PC-3 (cell line): ENCODE measurements at regions not wholly inside any gene's neighbourhood (a gene's known extent, or its start where the extent isn't known, plus 50 kb on each side); places are given as distances from the start of the nearest gene placed in this dataset.

ENCODE experiments used
- ATAC-seq: fragments of 200-7000 bp; cut with Tn5 transposase; 2 replicates; pipeline ENCODE4 v1.9.1; 2020; ENCODE audit warnings: mild to moderate bottlenecking, moderate library complexity
- BruUV-seq: library from RNA; stranded (reverse); fragments of 400-500 nt; replicated peaks from 2 replicates; lab custom pipeline; 2021; lab: Mats Ljungman, UMichigan
- CTCF ChIA-PET: fragments of 300-600 bp; sonication (Branson Sonifier 250); formaldehyde crosslinking; loops from one replicate; lab custom pipeline; 2022; ENCODE audit warnings: antibody characterized with exemption; lab: Charles Lee
- POLR2A ChIA-PET: fragments of 300-600 bp; sonication (Branson Sonifier 250); formaldehyde crosslinking; loops from one replicate; lab custom pipeline; 2022; ENCODE audit warnings: antibody characterized with exemption; ENCODE audit not compliant: unreplicated experiment; lab: Charles Lee
- DNase-seq: peaks from one replicate; pipeline ENCODE4 v3.0.0-alpha.2; 2015
- H2AFZ ChIP-seq: fragments of 300-600 bp; sonication (generic); 2 replicates; pipeline ENCODE4 v1.6.0; 2016; ENCODE audit warnings: antibody characterized with exemption, low read length
- H3F3A ChIP-seq: fragments of 300-600 bp; sonication (generic); one replicate; pipeline ENCODE4 v1.6.0; 2017; ENCODE audit warnings: antibody characterized with exemption, low read length, control low read depth, mild to moderate bottlenecking; ENCODE audit not compliant: unreplicated experiment
- H3K27ac ChIP-seq: fragments of 300-600 bp; sonication (generic); 2 replicates; pipeline ENCODE4 v1.5.1; 2016; ENCODE audit warnings: mild to moderate bottlenecking, low read length
- H3K27me3 ChIP-seq: fragments of 300-600 bp; sonication (generic); 2 replicates; pipeline ENCODE4 v1.6.1; 2016; ENCODE audit warnings: low read length, mixed read lengths
- H3K36me3 ChIP-seq: fragments of 300-600 bp; sonication (generic); 2 replicates; pipeline ENCODE4 v1.6.1; 2016; ENCODE audit warnings: low read depth, mixed run types, low read length, mixed read lengths
- H3K4me1 ChIP-seq: fragments of 300-600 bp; sonication (generic); 2 replicates; pipeline ENCODE4 v1.5.1; 2016; ENCODE audit warnings: low read length; ENCODE audit not compliant: insufficient read depth
- H3K4me2 ChIP-seq: fragments of 300-600 bp; sonication (generic); 2 replicates; pipeline ENCODE4 v1.6.0; 2016; ENCODE audit warnings: low read length
- H3K4me3 ChIP-seq: fragments of 300-600 bp; sonication (generic); 2 replicates; pipeline ENCODE4 v1.5.1; 2016; ENCODE audit warnings: mild to moderate bottlenecking, low read length, mixed read lengths
- H3K79me2 ChIP-seq: fragments of 300-600 bp; sonication (generic); 2 replicates; pipeline ENCODE4 v1.6.1; 2017; ENCODE audit warnings: low read length, mixed read lengths
- H3K9ac ChIP-seq: fragments of 300-600 bp; sonication (generic); 2 replicates; pipeline ENCODE4 v1.6.0; 2016; ENCODE audit warnings: mild to moderate bottlenecking, low read length
- H3K9me2 ChIP-seq: fragments of 300-600 bp; sonication (generic); replicated peaks from 2 replicates; pipeline ENCODE4 v1.6.1; 2016; ENCODE audit warnings: mixed run types, low read length, mixed read lengths
- H3K9me3 ChIP-seq: fragments of 300-600 bp; sonication (generic); 2 replicates; pipeline ENCODE4 v1.6.1; 2016; ENCODE audit warnings: low read length, mixed read lengths
- H4K20me1 ChIP-seq: fragments of 300-600 bp; sonication (generic); 2 replicates; pipeline ENCODE4 v1.6.1; 2016; ENCODE audit warnings: low read length, mixed read lengths
- CTCF ChIP-seq: fragments of 300-600 bp; sonication (generic); conservative IDR thresholded peaks from 2 replicates; pipeline ENCODE4 v1.5.1; 2017; ENCODE audit warnings: antibody characterized with exemption, low read depth, mild to moderate bottlenecking, low read length
- EZH2 ChIP-seq: fragments of 300-600 bp; sonication (generic); IDR thresholded peaks from one replicate; pipeline ENCODE4 v1.6.1; 2017; ENCODE audit warnings: antibody characterized with exemption, mild to moderate bottlenecking, low read length; ENCODE audit not compliant: unreplicated experiment
- EZH2phosphoT487 ChIP-seq: fragments of 300-600 bp; sonication (generic); IDR thresholded peaks from 2 replicates; pipeline ENCODE4 v1.6.1; 2018; ENCODE audit warnings: mild to moderate bottlenecking, antibody characterized with exemption, low read length, borderline replicate concordance
- intact Hi-C: fragments of 100-400 bp; cut with micrococcal nuclease; formaldehyde crosslinking; loops from 2 replicates; pipeline ENCODE4 v1.9.0; 2023

GRCh38 chr2:133666621-133667020 lies 98.4 kb upstream of the NCKAP5 start:
- H2AFZ ChIP-seq: no peak overlapping the region
- H3K27me3 ChIP-seq: no peaks in the 10 kb centered on the region
- H3K27ac ChIP-seq: peak overlapping the region; percentile 64
- no peak overlapping the region for H3K9ac ChIP-seq
- ATAC-seq (no peak; the same call in 1 of the 2 replicates), DNase-seq (peak; percentile 14)
- peaks cover 9% of the 10 kb centered on the region for H3K4me1 ChIP-seq
- ChIA-PET CTCF (interaction anchor here (0.7 kb wide), 1 partner anchor 45 kb away, joined by 3 read pairs; no protein-coding TSS in a partner anchor), POLR2A (no interaction called here)
- no peaks in the 10 kb centered on the region for H3K79me2 ChIP-seq
- intact Hi-C loops: no loop called here
- no peak overlapping the region for H3K4me2 ChIP-seq
- no peak overlapping the region for H3K4me3 ChIP-seq
- no peaks in the 10 kb centered on the region; the same call in 1 of the 2 replicates for H3K36me3 ChIP-seq
- peaks cover 13% of the 10 kb centered on the region for H3K9me3 ChIP-seq
- no peaks in the 10 kb centered on the region for H3F3A ChIP-seq
- BruUV-seq: no TSS peak
- no peaks in the 10 kb centered on the region for H3K9me2 ChIP-seq
- no peaks in the 10 kb centered on the region for H4K20me1 ChIP-seq
- TF ChIP-seq EZH2 (no peak), EZH2phosphoT487 (no peak), CTCF (no peak)

- peak; percentile 80 for ATAC-seq
- Histone ChIP-seq H3K9me2 (no peaks in the 10 kb centered on the region), H2AFZ (no peak overlapping the region), H3K79me2 (no peaks in the 10 kb centered on the region), H3K9ac (no peak overlapping the region), H3K4me1 (peaks cover 9% of the 10 kb centered on the region), H3K27me3 (no peaks in the 10 kb centered on the region), H3K4me2 (no peak overlapping the region), H3F3A (no peaks in the 10 kb centered on the region), H3K4me3 (no peak overlapping the region), H3K36me3 (no peaks in the 10 kb centered on the region; the same call in 1 of the 2 replicates), H4K20me1 (no peaks in the 10 kb centered on the region), H3K9me3 (peaks cover 13% of the 10 kb centered on the region), H3K27ac (peak overlapping the region; percentile 64)
- no peak for TF ChIP-seq EZH2
- no peak for TF ChIP-seq EZH2phosphoT487
- TF ChIP-seq CTCF: no peak
- intact Hi-C loops: no loop called here
- BruUV-seq: no TSS peak
- peak; percentile 82 for DNase-seq
- POLR2A ChIA-PET: no interaction called here
- CTCF ChIA-PET: interaction anchor here (0.7 kb wide), 1 partner anchor 46 kb away, joined by 3 read pairs; no protein-coding TSS in a partner anchor
Observed at GRCh38 chr2:133667085-133667484, 98.8 kb upstream of the NCKAP5 start.

GRCh38 chr2:133667968-133668367 lies 99.7 kb upstream of the NCKAP5 start:
- H3K27me3 ChIP-seq: no peaks in the 10 kb centered on the region
- ATAC-seq (no peak), DNase-seq (no peak)
- no peaks in the 10 kb centered on the region for H3K9me2 ChIP-seq
- H3K9me3 ChIP-seq: peaks cover 13% of the 10 kb centered on the region
- no peak overlapping the region for H3K4me2 ChIP-seq
- no peaks in the 10 kb centered on the region for H3K79me2 ChIP-seq
- POLR2A ChIA-PET: no interaction called here
- no peaks in the 10 kb centered on the region for H3F3A ChIP-seq
- H3K4me1 ChIP-seq: peaks cover 9% of the 10 kb centered on the region
- H3K36me3 ChIP-seq: no peaks in the 10 kb centered on the region; the same call in 1 of the 2 replicates
- BruUV-seq: no TSS peak
- TF ChIP-seq CTCF (no peak), EZH2 (no peak), EZH2phosphoT487 (no peak)
- no peak overlapping the region for H3K9ac ChIP-seq
- H3K27ac ChIP-seq: no peak overlapping the region
- no peak overlapping the region for H2AFZ ChIP-seq
- intact Hi-C loops: no loop called here
- no peaks in the 10 kb centered on the region for H4K20me1 ChIP-seq
- H3K4me3 ChIP-seq: no peak overlapping the region
- CTCF ChIA-PET: no interaction called here
